ENCODE measurements at regions not wholly inside any gene's neighbourhood (a gene's known extent, or its start where the extent isn't known, plus 50 kb on each side); places are given as distances from the start of the nearest gene placed in this dataset.

DNA sequence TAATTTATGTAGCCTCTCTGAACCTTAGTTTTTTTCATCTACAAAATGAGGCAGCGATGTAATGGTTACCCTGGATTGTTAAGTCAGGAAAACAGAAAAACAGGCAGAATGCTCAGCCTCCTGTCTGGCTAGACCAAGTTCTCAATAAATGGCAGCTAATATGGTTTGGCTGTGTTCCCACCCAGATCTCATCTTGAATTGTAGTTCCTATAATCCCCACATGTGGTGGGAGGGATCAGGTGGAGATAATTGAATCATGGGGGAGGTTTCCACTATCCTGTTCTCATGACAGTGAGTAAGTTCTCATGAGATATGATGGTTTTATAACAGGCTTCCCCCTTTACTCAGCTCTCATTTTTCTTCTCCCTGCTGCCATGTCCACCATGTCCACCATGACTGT, 220.0 kb downstream of the CMPK2 start:
- no peak for TF ChIP-seq POLR2A (IDR thresholded peaks at IDR 0.05; ENCODE audit: low read depth)
- no peak for TF ChIP-seq CTCF (IDR thresholded peaks at IDR 0.05)
- TF ChIP-seq POLR2AphosphoS5 (IDR thresholded peaks at IDR 0.05) = no peak
